SK-N-MC (cell line): ENCODE measurements at regions not wholly inside any gene's neighbourhood (a gene's known extent, or its start where the extent isn't known, plus 50 kb on each side); places are given as distances from the start of the nearest gene placed in this dataset.

Experiments
- EZH2 ChIP-seq: fragments of 200-600 bp; sonication (generic); IDR thresholded peaks from one replicate; pipeline ENCODE4 v1.6.1; 2017; ENCODE audit warnings: antibody characterized with exemption
- POLR2AphosphoS5 ChIP-seq: IDR thresholded peaks from 2 replicates; pipeline ENCODE4 v1.6.1; 2012; ENCODE audit warnings: mild to moderate bottlenecking, low read depth, low read length, borderline replicate concordance

GRCh38 chr3:102179326-102180177 is 255.3 kb upstream of the ZPLD1 start:
- TF ChIP-seq POLR2AphosphoS5 (no peak), EZH2 (no peak)
